ENCODE measurements at regions not wholly inside any gene's neighbourhood (a gene's known extent, or its start where the extent isn't known, plus 50 kb on each side); places are given as distances from the start of the nearest gene placed in this dataset.
"Not testable (repeated sequence)": the region's sequence is repeated elsewhere in the genome, so short reads cannot be mapped to it uniquely, and the experiment has no call there.

DNA sequence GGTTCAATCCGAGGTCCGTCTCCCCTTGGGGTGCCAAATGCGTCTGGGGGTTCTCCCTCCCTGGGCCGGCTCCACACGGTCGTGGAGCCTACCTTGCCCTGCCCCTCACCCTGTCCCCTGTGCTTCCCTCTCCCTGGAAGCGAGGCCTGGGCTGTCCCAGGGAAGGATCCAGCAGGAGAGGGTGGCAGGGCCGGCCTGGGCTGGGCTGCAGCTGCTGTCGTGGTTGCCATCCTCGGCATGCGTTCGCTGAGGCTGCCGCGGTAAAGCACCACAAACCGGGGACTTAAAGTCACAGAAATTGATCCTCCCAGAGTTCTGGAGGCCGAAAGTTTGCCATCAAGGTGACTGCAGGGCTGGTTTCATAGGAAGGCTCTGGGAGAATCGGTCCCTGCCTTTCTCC, 123.0 kb upstream of the TMPRSS2 start:
- no peak for DNase-seq

GRCh38 chr21:41630249-41630648, 122.3 kb upstream of the TMPRSS2 start:
- DNase-seq = no peak

DNA sequence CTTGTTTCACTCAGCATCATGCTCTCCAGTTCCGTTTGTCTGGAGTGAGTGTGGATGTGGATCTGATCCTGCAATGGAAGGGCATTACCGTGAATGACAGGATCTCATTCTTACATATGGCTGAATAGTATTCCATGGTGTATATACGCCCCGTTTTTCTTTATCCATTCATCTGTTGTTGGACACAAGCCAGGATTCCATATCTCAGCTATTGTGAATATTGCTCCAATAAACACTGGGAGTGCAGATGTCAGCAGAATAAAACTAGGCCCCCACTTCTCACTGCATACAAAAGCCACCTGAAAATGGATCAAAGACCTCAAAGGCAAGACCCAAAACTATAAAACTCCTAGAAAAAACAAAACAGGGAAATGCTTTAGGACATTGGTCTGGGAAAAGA, 120.3 kb upstream of the TMPRSS2 start:
- DNase-seq = no peak

GRCh38 chr21:41627428-41627827, 119.5 kb upstream of the TMPRSS2 start:
- no peak for DNase-seq

- no peak for DNase-seq
These were observed 118.1 kb upstream of the TMPRSS2 start for GRCh38 chr21:41626021-41626420.

- no peak for DNase-seq
These were observed 117.5 kb upstream of the TMPRSS2 start for GRCh38 chr21:41625428-41625827.

GRCh38 chr21:41624674-41625310, 116.8 kb upstream of the TMPRSS2 start:
- no peak for DNase-seq

- no peak for DNase-seq
These were observed 116.0 kb upstream of the TMPRSS2 start for GRCh38 chr21:41623945-41624344.

DNA sequence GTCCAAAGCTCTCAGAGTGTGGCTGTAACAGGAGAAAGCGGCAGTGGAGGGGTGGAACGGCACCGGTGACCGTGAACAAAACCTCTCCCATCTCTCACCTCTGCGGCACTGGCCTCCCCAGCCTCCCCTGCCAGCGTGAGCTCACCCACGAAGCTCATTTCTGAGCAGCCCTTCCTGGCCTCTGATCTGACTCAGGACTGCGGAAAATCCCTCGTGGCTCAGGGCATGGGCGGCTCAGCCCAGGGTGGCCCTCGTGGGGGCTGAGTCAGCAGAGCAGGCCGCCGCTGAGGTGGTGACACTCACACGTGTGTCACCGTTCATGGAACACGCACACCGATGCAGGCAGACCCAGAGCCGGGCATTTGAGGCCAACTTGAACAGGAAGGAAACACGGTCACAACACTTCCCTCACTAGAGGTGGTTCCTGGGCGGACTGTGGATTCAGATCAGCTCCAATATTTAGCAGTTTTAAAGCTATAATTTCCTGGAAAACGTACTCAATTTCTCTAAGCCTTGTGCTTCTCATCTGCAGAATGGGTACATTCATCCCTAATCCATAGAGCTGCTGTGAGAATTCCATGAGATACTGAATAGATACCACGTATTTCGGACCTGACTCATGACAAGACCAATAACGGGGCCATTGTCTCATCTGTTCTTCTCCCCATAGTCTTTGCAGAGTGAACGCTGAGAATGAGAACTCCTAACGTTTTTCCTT, 115.0 kb upstream of the TMPRSS2 start:
- DNase-seq = no peak

GRCh38 chr21:41622201-41622600, 114.2 kb upstream of the TMPRSS2 start:
- DNase-seq = no peak

GRCh38 chr21:41621513-41621912, 113.6 kb upstream of the TMPRSS2 start:
- DNase-seq = no peak

DNA sequence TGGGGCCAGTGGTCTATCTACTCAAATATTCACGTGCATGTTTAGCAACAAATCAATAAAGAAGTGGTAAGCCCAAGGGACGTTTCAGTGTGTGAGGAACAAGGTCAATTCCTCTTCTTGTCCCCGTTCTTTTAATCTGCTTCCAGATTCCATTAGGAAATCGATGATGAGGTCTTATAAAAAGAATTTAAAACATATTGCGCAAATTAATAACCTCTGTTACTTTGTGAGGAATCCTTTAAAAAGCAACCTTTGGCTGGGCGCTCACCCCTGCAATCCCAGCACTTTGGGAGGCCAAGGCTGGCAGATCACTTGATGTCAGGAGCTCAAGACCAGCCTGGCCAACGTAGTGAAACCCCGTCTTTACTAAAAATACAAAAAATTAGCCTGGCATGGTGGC, 113.0 kb upstream of the TMPRSS2 start:
- no peak for DNase-seq

- no peak for DNase-seq
These were observed 112.6 kb upstream of the TMPRSS2 start for GRCh38 chr21:41620541-41620940.

- DNase-seq = no peak
These were observed 108.2 kb upstream of the TMPRSS2 start for GRCh38 chr21:41616031-41616591.

GRCh38 chr21:41615613-41616012, 107.7 kb upstream of the TMPRSS2 start:
- no peak for DNase-seq

DNA sequence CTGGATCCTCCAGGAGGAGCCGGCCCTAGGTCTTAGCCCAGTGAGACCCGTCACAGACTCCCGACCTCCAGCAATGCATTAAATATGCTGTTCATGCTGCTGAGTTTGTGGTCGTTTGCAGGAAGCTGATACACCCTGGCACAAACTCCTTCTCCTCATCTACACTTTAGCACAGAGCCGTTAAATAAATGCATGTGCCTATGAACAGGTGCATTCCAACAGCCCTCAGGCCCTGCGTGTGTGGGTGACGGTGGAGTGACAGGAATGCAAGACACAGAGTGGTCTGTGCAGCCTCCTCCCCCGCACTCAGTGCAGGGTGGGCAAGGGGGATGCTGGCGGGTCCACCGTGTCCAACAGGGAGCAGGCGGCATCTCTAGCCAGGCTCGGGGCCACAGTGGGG, 106.6 kb upstream of the TMPRSS2 start:
- no peak for DNase-seq

GRCh38 chr21:41613533-41613909, 105.6 kb upstream of the TMPRSS2 start:
- no peak for DNase-seq

DNA sequence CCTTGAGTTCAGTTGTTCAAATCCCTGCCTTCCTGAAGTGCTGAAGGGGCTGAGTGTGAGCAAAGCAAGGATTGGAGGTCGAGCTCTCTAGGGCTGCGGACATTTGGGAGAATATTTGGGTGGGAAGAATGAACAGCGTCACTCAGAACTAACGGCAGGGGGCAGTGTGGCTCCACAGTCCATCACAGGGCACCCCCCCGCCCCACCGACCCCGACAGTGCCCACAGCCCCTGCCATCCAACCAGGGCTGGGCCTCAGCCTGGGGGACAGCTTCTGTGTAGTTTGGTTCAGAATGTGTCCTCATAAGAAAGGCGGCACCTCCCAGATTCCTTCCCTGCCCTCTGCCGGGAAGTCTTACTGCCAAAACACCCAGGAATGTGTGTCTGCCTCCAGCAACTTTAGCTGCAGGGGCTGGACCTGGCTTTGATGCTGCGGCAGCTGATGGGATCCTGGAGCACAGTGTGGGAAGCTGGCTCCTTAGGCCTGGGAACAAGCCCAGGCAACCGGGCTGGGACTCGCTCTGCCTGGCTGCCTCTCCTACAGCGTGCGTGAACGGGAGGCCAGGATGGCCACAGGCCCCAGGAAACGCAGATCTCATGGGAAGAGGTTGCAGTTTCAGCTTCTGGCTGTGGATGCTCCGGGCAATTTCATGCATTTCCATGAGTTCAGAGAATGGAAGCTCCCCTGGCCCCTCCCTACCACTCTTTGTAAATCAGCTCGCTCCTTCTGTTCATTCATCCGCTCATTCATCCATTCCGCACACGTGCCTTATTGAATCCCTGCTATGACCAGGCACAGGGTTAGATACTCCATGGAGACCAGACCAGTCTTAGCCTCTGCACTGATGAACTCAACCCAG, 104.9 kb upstream of the TMPRSS2 start:
- DNase-seq = no peak

DNA sequence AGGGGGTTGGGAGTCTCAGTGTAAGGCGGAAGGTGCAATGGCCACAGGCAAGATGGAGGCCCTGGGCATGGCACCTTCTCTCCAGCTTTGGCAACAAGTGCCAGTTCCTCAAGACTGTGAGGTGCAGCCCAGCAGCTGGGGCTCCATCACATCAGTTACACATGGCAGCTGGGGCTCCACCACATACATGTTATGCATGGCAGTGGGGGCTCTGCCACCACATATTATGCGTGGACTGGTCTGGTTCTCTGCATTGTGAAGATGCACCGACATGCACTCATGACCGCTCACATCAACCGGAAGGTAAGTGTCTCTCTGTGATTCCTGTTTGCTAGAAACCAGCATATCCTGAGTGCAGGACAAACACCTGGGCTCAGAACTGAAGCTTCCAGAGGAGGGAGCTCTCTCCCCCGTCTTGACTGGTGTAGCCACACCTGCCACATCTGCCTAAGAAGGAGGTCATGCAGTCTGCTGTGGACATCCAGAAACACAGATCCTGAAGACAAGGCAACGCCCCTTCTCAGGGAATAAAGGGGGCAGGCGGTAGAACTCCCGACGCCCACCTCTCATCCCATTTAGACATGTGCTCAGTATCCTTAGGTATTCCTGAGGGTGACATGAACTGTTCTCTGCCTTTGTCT, 104.1 kb upstream of the TMPRSS2 start:
- DNase-seq = no peak

DNA sequence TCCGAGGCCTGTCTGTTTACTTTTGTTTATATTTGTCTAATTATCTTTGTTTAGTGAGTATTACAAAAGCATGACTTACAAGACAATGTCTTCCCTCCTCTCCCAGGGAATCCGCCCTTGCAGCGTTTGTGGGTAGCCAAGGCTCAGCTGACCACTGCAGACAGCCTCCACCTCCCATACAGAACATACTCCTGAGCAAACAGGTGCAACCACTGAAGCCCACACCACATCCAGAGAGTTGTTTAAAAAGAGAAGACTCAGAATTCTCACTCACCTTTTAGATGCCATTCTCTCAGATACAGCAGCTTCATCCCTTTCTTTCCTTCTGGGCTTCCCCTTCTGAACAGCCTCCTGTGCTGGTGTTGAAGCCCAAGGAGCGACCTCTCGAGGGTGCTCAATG, 103.5 kb upstream of the TMPRSS2 start:
- no peak for DNase-seq

DNA sequence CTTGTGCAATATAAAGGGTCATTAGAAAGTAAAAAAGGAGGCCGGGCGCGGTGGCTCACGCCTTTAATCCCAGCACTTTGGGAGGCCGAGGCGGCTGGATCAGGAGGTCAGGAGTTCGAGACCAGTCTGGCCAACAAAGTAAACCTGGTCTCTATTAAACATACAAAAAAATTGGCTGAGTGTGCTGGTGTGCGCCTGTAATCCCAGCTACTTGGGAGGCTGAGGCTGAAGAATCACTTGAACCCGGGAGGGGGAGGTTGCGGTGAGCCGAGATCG, 102.8 kb upstream of the TMPRSS2 start:
- not testable (repeated sequence) for DNase-seq

DNA sequence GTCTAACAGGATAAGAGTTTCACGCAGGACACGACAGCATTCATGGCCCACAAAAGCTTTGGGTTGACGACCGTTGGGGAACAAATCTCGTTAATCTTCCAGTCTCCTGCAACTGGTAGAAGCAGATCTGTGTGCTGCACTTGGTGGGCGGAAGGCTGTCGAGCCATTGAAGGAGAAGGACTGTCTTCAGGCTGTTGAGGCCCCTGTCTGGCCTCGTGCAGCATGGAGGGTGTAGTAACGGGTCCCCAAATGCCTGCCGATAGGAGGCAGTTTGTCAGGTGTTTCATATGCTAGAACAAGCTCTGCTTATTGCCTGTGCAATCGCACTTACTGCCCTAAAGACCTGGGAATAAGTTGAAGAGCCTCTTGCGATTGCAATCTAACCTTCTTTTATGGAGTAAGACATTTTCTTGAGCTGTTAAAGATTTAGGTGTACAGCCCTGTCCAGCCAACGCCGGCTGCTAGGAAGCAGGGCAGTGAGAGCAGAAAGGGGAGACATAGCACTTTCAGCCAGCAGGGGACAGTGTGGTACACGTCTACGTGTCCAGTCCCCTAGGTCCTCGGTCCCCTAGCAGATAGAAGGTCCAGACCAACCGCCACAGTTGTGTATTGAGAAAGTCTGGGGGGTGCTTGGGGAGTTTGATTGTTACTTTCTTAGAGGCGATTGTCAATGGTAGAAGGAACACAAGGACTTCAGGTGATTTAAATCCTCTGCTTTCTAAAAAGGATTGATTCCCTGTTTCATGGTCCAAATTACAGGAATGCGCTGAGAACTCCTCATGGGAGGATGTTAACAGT, 102.3 kb upstream of the TMPRSS2 start:
- DNase-seq = no peak
